Colon (tissue), 2 donors: ENCODE measurements at regions not wholly inside any gene's neighbourhood (a gene's known extent, or its start where the extent isn't known, plus 50 kb on each side); places are given as distances from the start of the nearest gene placed in this dataset.

Experiments
- FAIRE-seq: peaks from 2 replicates; lab custom pipeline; 2012; peaks lifted over from hg19 to GRCh38; lab: Jason Lieb, UNC
- donor health status: control.
- donor health status: control.

- no peak for FAIRE-seq
Measured at GRCh38 chr9:79939819-79940218, 368.1 kb downstream of the TLE4 start.

- FAIRE-seq = no peak
Measured at GRCh38 chr9:79936336-79936735, 364.6 kb downstream of the TLE4 start.

- FAIRE-seq = no peak
Measured at GRCh38 chr9:79929285-79929684, 357.5 kb downstream of the TLE4 start.

GRCh38 chr9:79928661-79929223 lies 357.0 kb downstream of the TLE4 start:
- FAIRE-seq = no peak

GRCh38 chr9:79925326-79925725 lies 353.6 kb downstream of the TLE4 start:
- no peak for FAIRE-seq

DNA sequence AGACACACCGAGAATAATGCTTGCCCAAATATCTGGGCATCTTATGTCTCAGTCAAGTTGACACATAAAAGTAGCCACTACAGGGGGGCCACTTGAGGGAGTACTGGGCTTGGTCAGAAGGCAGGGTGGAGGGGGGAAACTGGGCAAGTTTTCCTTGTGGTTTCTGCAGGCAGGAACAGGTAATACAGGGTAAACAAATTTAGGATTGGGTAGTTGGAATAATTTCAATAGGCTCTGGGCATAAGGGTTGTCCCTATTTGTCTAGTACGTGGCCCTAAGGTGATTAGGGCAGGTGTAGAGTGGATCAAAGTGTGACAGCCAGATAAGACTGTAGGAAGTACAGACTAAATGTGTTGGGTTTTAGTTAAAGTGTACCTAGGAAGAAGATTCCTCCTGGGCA lies 353.1 kb downstream of the TLE4 start:
- no peak for FAIRE-seq

GRCh38 chr9:79917421-79917820 lies 345.7 kb downstream of the TLE4 start:
- FAIRE-seq = no peak

DNA sequence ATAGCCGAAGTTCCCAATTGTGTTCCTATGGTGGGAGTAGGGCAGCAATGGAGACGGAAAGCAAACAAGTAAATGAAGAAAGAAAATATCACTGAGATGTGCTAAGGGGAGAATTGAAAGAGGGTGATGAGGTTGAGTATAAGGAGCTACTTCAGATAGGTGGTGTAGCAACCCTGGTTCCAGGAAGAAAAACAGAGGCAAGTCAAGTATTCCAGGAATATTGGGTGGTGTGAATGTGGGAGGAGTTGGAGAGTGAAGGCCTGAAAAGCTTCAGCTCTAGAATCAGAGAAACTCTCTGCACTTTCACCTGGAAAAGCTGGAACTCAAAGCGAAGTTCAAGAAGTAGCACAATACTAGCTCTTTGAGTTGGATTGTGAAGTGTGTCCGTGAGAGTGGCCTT lies 342.1 kb downstream of the TLE4 start:
- no peak for FAIRE-seq

DNA sequence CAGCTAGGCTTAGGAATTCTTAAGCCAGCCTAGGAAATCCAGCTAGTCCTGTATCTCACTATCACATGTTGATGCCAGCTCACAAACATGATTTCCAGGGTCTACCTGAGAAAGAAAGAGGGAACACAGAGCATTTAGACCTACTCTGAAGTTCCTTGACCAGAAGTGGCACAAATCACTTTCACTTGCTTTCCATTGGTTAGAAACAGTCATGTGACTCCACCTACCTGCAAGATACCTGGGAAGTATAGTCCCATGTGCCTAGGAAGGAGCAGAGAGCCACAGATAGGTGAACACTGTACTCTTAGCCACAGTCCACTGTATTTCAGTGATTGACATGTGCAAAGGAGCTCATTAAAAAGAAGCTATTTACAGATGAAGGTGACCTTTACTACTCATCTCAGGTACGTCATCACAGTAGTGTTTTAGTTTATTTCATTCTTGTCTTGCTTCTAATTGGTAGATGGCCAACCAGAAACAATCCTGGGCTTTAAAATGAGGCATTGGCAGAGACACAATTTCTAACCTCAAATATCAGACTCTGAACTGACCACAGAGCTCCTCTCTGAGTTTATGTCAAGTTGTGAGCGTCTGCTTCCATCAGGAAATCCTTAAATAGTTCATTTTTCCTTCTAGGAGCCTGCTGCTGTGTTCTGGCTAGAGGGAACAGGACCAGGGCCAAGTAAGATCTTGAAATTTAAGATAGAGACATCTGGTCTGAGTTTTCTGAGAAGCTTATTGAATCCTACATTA lies 340.7 kb downstream of the TLE4 start:
- FAIRE-seq = no peak

- FAIRE-seq = no peak
Measured at GRCh38 chr9:79911724-79912123, 340.0 kb downstream of the TLE4 start.

- FAIRE-seq = no peak
Measured at GRCh38 chr9:79902825-79903600, 331.2 kb downstream of the TLE4 start.

- FAIRE-seq = no peak
Measured at GRCh38 chr9:79900754-79901153, 329.0 kb downstream of the TLE4 start.

DNA sequence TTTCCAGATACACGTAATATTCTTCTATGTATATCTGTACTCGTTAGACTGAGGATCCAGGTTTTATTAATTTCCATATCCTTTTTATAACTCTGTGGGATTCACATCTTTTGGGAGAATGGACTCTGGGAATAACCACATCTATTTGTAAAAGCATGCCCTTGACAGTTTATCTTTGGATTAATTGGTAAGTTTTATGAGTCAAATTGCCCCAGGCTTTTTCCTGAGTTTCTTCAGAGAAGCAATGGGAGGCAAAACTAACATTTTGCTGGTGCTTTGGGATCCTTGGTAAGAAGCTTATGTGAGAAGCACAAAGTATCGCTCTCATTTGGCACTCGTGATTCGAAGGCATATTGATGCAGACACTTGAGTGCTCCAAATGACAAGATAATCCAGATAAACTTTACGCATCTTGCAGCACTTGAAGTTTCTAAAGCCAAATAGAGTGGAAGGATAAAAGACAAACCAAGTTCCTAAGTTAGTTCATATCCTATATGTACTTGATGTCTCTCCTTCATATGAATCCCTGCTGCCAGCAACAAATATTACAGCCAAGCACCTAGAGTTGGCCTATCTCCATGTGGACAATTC lies 324.7 kb downstream of the TLE4 start:
- no peak for FAIRE-seq

- no peak for FAIRE-seq
Measured at GRCh38 chr9:79895232-79895631, 323.5 kb downstream of the TLE4 start.

DNA sequence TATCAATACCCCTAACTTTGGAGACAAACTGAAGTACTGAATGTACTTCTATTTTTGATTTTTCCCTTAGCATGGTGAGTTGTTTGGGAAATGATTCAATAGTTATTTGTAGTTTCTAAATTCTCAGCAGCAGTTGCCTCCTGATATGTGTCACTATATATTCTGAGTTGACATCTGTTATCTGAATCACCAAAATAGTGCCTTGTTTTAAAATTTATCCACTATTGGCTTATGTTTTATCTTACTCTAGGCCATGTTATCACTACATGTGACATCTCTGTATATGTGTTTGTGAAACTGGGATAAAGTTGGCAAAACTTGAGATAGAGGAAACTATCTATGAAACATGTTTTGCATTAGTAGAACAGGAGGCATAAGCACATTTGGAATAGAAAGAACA lies 317.6 kb downstream of the TLE4 start:
- FAIRE-seq = no peak

DNA sequence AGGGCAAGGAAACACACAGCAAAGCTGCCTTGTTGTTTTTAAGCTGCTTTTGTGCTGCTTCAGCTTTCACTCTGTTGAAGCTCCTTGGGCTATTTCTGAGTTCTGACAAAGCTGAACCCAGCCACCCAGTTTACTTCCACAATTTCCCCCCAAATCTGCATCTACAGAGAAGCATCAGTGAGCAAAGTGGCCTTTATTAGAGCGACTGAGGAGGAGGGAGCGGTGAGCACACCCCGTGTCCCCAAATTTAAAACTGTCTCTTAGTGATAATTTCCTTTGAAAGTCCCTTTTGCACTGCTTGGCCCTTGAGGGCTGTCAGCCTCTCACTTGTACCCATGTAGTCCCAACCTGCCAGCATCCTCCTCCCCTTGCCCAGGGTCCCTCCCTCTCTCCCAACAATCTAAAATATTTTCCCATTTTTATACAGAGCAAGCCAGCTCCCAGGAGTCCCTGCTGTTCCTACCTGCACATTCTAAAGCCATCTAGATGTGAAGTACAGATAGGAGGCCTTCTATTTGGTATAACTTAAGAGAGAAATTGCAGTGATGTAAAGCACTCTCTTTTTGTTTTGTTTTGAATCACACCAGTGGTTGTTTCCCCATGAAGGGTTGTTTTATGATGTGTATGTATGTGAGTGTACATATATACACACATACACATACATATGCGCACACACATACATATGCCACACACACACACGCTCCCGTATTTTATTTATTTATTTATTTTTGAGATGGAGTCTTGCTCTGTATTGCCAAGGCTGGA lies 313.5 kb downstream of the TLE4 start:
- no peak for FAIRE-seq

DNA sequence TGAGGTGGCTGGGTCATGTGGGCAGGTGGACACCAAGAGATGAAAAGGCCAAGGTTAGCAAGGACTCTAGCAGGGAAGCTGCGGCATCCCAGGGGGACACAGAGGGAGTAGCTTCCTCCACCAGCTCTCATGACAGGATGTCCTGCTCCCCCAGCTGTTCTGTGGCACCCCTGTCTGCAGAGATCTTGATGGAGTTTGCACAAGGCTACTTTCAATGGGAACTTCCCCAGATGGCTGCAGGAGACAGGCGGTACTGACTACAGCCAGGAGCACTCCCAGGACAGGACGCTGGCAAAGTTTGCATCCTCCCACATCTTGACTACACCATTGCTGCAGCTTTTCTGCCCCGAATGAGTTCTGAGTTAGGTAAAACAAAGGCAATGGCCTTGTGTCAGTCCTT lies 312.8 kb downstream of the TLE4 start:
- no peak for FAIRE-seq

DNA sequence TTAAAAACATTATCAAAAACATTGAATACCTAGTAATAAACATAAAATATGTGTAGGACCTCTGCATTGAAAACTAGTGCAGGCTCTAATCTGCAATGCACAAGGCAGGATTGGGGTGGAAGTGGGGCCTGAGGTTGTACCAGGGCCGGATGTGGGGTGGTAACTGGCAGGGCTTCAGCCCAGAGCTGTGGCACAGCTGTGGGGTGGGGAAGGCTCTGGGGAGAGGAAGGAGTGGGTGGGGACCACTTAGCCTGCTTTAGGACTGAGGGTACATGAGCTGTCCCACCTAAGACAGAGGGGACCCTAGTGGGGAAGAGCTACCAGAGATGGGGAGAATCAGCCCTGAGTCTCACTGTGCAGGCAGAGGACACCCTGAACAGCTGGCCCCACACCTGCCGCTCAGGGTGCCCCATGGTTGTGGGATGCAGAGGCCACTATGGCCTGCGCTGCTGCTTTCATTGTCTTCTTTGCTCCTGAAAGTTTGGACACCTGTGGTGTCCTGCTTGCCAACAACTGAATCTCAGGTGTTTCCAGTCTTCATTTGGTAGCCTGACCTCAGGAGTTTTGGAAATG lies 311.4 kb downstream of the TLE4 start:
- no peak for FAIRE-seq

DNA sequence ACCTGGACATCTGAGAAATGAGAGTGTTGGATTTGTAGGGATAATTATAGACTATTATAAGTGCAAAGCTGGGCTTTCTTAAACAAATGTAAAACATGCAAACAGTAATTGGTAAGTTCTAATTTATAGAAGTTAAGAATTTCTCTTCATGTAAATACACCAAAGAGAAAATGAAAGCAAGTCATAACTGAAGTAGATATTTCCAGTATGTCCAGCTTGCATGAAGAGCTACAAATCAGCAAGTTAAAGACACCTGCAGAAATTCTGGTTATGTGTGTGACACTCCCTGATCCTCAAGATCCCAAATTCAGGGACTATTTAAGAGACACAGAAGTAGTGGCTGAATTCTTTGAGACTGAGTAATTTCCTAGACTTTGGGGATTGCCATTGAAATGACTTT lies 308.9 kb downstream of the TLE4 start:
- FAIRE-seq = no peak

- FAIRE-seq = no peak
Measured at GRCh38 chr9:79877943-79878602, 306.3 kb downstream of the TLE4 start.

DNA sequence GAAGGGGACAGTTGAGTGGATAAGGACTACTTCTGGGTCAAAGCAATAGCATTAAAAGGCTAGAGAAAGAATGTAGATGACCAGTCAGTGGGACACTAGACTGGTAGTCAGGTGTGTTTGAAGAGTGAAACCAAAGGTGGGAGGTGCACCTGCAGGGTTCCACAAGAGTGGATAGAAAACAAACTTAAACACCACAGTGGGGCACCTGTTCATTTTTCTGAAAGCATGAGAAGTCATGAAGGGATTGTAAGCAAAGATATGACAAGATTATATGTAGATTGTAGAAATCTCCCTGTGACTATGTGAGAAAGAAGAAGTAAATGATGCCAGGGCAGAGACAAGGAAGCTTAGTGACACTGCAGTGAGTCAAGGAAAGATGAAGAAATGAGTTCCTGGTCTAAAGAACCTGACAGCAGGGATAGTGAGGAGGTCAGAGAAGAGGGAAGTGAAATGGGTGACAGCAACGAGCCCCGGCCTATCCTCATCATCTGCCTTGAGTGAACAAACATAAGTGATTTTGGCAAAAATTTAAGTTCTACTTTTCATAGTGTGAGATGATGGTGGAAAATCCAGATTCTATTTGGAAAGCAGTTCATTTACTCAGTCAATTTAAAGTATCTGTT lies 296.9 kb downstream of the TLE4 start:
- no peak for FAIRE-seq
